Left hindlimb (tissue), 1 donor: ENCODE measurements at regions not wholly inside any gene's neighbourhood (a gene's known extent, or its start where the extent isn't known, plus 50 kb on each side); places are given as distances from the start of the nearest gene placed in this dataset.

ENCODE experiments used
- DNase-seq: peaks from one replicate; pipeline ENCODE4 v3.0.0-alpha.2; 2018

- no peak for DNase-seq
Measured at GRCh38 chr1:84090447-84091245, 53.4 kb upstream of the PRKACB start.

GRCh38 chr1:84089867-84090266 lies 54.2 kb upstream of the PRKACB start:
- no peak for DNase-seq

- DNase-seq, result no peak
Measured at GRCh38 chr1:84089465-84089864, 54.6 kb upstream of the PRKACB start.

- DNase-seq, result no peak
Measured at GRCh38 chr1:84086616-84087015, 57.5 kb upstream of the PRKACB start.

GRCh38 chr1:84086189-84086588 lies 57.9 kb upstream of the PRKACB start:
- DNase-seq, result no peak

- DNase-seq, result no peak
Measured at GRCh38 chr1:84083307-84083706, 60.8 kb upstream of the PRKACB start.

GRCh38 chr1:84078842-84079202 lies 65.2 kb upstream of the PRKACB start:
- no peak for DNase-seq

GRCh38 chr1:84078108-84078841 lies 65.8 kb upstream of the PRKACB start:
- peak; percentile 44 for DNase-seq

GRCh38 chr1:84077476-84078107 lies 66.5 kb upstream of the PRKACB start:
- DNase-seq, result peak; percentile 92

- DNase-seq, result no peak
Measured at GRCh38 chr1:84073266-84073665, 70.8 kb upstream of the PRKACB start.

GRCh38 chr1:84069236-84069845 lies 70.4 kb upstream of the TTLL7 start:
- no peak for DNase-seq

GRCh38 chr1:84062496-84062895 lies 63.6 kb upstream of the TTLL7 start:
- DNase-seq, result no peak

GRCh38 chr1:84061336-84061735 lies 62.4 kb upstream of the TTLL7 start:
- DNase-seq, result no peak

- no peak for DNase-seq
Measured at GRCh38 chr1:84060781-84061180, 61.8 kb upstream of the TTLL7 start.

GRCh38 chr1:84048820-84049219 lies 49.9 kb upstream of the TTLL7 start:
- no peak for DNase-seq
